HG03159 (cell line): ENCODE measurements at regions not wholly inside any gene's neighbourhood (a gene's known extent, or its start where the extent isn't known, plus 50 kb on each side); places are given as distances from the start of the nearest gene placed in this dataset.
A peak's percentile ranks its signal among the peaks of the same experiment; 100 is the strongest.
"Not testable (repeated sequence)": the region's sequence is repeated elsewhere in the genome, so short reads cannot be mapped to it uniquely, and the experiment has no call there.

Experiments used
- ATAC-seq: cut with Tn5 transposase; IDR thresholded peaks from one replicate; pipeline ENCODE4 v1.9.1; 2021; ENCODE audit warnings: mild to moderate bottlenecking, moderate library complexity; ENCODE audit not compliant: unreplicated experiment

- ATAC-seq, result no peak
Observed at GRCh38 chr13:33340631-33341030, 55.1 kb upstream of the STARD13 start.

- ATAC-seq, result no peak
Observed at GRCh38 chr13:33341861-33342452, 56.4 kb upstream of the STARD13 start.

- ATAC-seq, result no peak
Observed at GRCh38 chr13:33345842-33346241, 60.3 kb upstream of the STARD13 start.

GRCh38 chr13:33347861-33348260 is 62.3 kb upstream of the STARD13 start:
- ATAC-seq, result no peak

GRCh38 chr13:33348366-33348765 is 62.8 kb upstream of the STARD13 start:
- no peak for ATAC-seq

GRCh38 chr13:33349288-33349985 is 63.9 kb upstream of the STARD13 start:
- ATAC-seq, result no peak

- no peak for ATAC-seq
Observed at GRCh38 chr13:33349986-33350826, 64.7 kb upstream of the STARD13 start.

- ATAC-seq, result no peak
Observed at GRCh38 chr13:33351319-33351718, 65.8 kb upstream of the STARD13 start.

- no peak for ATAC-seq
Observed at GRCh38 chr13:33352041-33352440, 66.5 kb upstream of the STARD13 start.

- no peak for ATAC-seq
Observed at GRCh38 chr13:33352526-33352925, 67.0 kb upstream of the STARD13 start.

- ATAC-seq, result peak; percentile 41
Observed at GRCh38 chr13:33353210-33353609, 67.7 kb upstream of the STARD13 start.

GRCh38 chr13:33353646-33354045 is 68.1 kb upstream of the STARD13 start:
- no peak for ATAC-seq

- ATAC-seq, result no peak
Observed at GRCh38 chr13:33355201-33355895, 69.8 kb upstream of the STARD13 start.

GRCh38 chr13:33358076-33358475 is 72.5 kb upstream of the STARD13 start:
- not testable (repeated sequence) for ATAC-seq

- no peak for ATAC-seq
Observed at GRCh38 chr13:33362986-33363727, 77.6 kb upstream of the STARD13 start.

GRCh38 chr13:33364192-33364591 is 78.6 kb upstream of the STARD13 start:
- no peak for ATAC-seq

- ATAC-seq, result no peak
Observed at GRCh38 chr13:33366469-33367062, 81.0 kb upstream of the STARD13 start.

GRCh38 chr13:33367171-33367895 is 81.8 kb upstream of the STARD13 start:
- ATAC-seq, result no peak

GRCh38 chr13:33367926-33368325 is 82.4 kb upstream of the STARD13 start:
- peak; percentile 60 for ATAC-seq
